H1 (cell line): ENCODE measurements at regions not wholly inside any gene's neighbourhood (a gene's known extent, or its start where the extent isn't known, plus 50 kb on each side); places are given as distances from the start of the nearest gene placed in this dataset.

Experiments used
- CTCF ChIA-PET: fragments of 300-600 bp; sonication (Branson Sonifier 250); formaldehyde crosslinking; loops from one replicate; lab custom pipeline; 2021; ENCODE audit not compliant: partially characterized antibody; lab: Charles Lee
- POLR2A ChIA-PET: fragments of 300-600 bp; sonication (Branson Sonifier 250); formaldehyde crosslinking; loops from one replicate; lab custom pipeline; 2021; ENCODE audit warnings: inconsistent platforms; ENCODE audit not compliant: partially characterized antibody; lab: Charles Lee
- DNase-seq, 2 experiments: peaks; one replicate each; pipeline versions ENCODE4 v3.0.0 to v3.0.0-alpha.2; 2010 to 2022; ENCODE audit warnings: low spot score in 2 of 2, low read depth in 1 of 2, mixed read lengths in 1 of 2
- FAIRE-seq: peaks from 2 replicates; lab custom pipeline; 2011; peaks lifted over from hg19 to GRCh38; lab: Jason Lieb, UNC
- H2AFZ ChIP-seq: 2 replicates; pipeline ENCODE4 v1.8.1; 2012; ENCODE audit warnings: low read length, inconsistent platforms
- H2AK5ac ChIP-seq: 2 replicates; pipeline ENCODE4 v1.6.1; 2013; ENCODE audit warnings: low read depth, low read length
- H2BK120ac ChIP-seq: replicated peaks from 2 replicates; pipeline ENCODE3; 2013; ENCODE audit warnings: low read depth, low read length, inconsistent platforms
- H2BK12ac ChIP-seq: 2 replicates; pipeline ENCODE4 v1.6.1; 2013; ENCODE audit warnings: low read depth, low read length
- H2BK15ac ChIP-seq: 2 replicates; pipeline ENCODE4 v1.6.1; 2013; ENCODE audit warnings: low read length
- H2BK20ac ChIP-seq: 2 replicates; pipeline ENCODE4 v1.6.1; 2013; ENCODE audit warnings: low read length
- H2BK5ac ChIP-seq: 2 replicates; pipeline ENCODE4 v1.6.1; 2013; ENCODE audit warnings: low read depth, low read length
- H3K14ac ChIP-seq: 2 replicates; pipeline ENCODE4 v1.6.1; 2013; ENCODE audit warnings: inconsistent platforms; ENCODE audit not compliant: insufficient read length
- H3K18ac ChIP-seq: 2 replicates; pipeline ENCODE4 v1.6.1; 2013; ENCODE audit warnings: low read length; ENCODE audit errors: extremely low read depth
- H3K23ac ChIP-seq: 2 replicates; pipeline ENCODE4 v1.6.1; 2013; ENCODE audit warnings: inconsistent platforms; ENCODE audit not compliant: insufficient read length
- H3K23me2 ChIP-seq: 2 replicates; pipeline ENCODE4 v1.6.1; 2013; ENCODE audit warnings: low read depth, low read length
- H3K27ac ChIP-seq: 2 replicates; pipeline ENCODE4 v1.6.1; 2011; ENCODE audit warnings: low read depth, low read length, inconsistent platforms
- H3K27me3 ChIP-seq, 4 experiments: replicated peaks in 1 of 4; 1 replicate in 1 of 4; 2 replicates in 3 of 4; pipeline versions ENCODE4 v1.6.1 to v1.8.1; 2011 to 2013; ENCODE audit warnings: low read length in 3 of 4, mild to moderate bottlenecking in 3 of 4, inconsistent platforms in 2 of 4, mixed read lengths in 2 of 4, moderate library complexity in 1 of 4; ENCODE audit not compliant: control insufficient read depth in 3 of 4, insufficient read depth in 3 of 4; ENCODE audit errors: extremely low read depth in 1 of 4
- H3K36me3 ChIP-seq, 4 experiments: 2 replicates each; pipeline versions ENCODE4 v1.6.1 to v1.8.1; 2011 to 2013; ENCODE audit warnings: mild to moderate bottlenecking in 4 of 4, low read length in 3 of 4, moderate library complexity in 2 of 4, control low read depth in 1 of 4, inconsistent platforms in 1 of 4; ENCODE audit not compliant: insufficient read depth in 4 of 4, control insufficient read depth in 2 of 4
- H3K4ac ChIP-seq: replicated peaks from 2 replicates; pipeline ENCODE3; 2013; ENCODE audit warnings: low read length, low read depth, mixed read lengths, inconsistent platforms; ENCODE audit not compliant: insufficient read length
- H3K4me1 ChIP-seq, 4 experiments: replicated peaks in 1 of 4; 1 replicate in 1 of 4; 2 replicates in 3 of 4; pipeline versions ENCODE4 v1.6.1 to v1.8.1; 2011 to 2013; ENCODE audit warnings: low read length in 3 of 4, inconsistent platforms in 2 of 4, mixed read lengths in 1 of 4; ENCODE audit not compliant: insufficient read depth in 4 of 4, control insufficient read depth in 3 of 4
- H3K4me2 ChIP-seq, 2 experiments: 2 replicates each; pipeline versions ENCODE4 v1.6.1 to v1.8.1; 2011 to 2013; ENCODE audit warnings: low read depth in 2 of 2, low read length in 2 of 2, control low read depth in 1 of 2, inconsistent platforms in 1 of 2, mild to moderate bottlenecking in 1 of 2; ENCODE audit not compliant: insufficient read depth in 1 of 2
- H3K4me3 ChIP-seq, 4 experiments: fragments of 200-600, 300-600 bp in 1 of 4; sonication (generic), shearing (Covaris generic), sonication (Bioruptor Twin) in 1 of 4; 2 replicates each; pipeline versions ENCODE4 v1.5.1 to v1.8.1; 2011 to 2016; ENCODE audit warnings: low read length in 4 of 4, low read depth in 3 of 4, control low read depth in 2 of 4, inconsistent platforms in 2 of 4, mild to moderate bottlenecking in 2 of 4, mixed read lengths in 1 of 4, moderate library complexity in 1 of 4; ENCODE audit not compliant: insufficient read depth in 2 of 4; ENCODE audit errors: extremely low read depth in 1 of 4
- H3K56ac ChIP-seq: replicated peaks from 2 replicates; pipeline ENCODE3; 2013; ENCODE audit warnings: low read depth, mild to moderate bottlenecking, mixed read lengths, low read length, inconsistent platforms; ENCODE audit not compliant: insufficient read length
- H3K79me1 ChIP-seq: 2 replicates; pipeline ENCODE4 v1.6.1; 2013; ENCODE audit warnings: low read depth, low read length, control low read depth
- H3K79me2 ChIP-seq, 2 experiments: 2 replicates each; pipeline versions ENCODE4 v1.6.1 to v1.8.1; 2012 to 2013; ENCODE audit warnings: low read length in 2 of 2, mild to moderate bottlenecking in 2 of 2, inconsistent platforms in 1 of 2; ENCODE audit not compliant: insufficient read depth in 2 of 2, control insufficient read depth in 1 of 2
- H3K9ac ChIP-seq, 4 experiments: replicated peaks in 1 of 4; 1 replicate in 1 of 4; 2 replicates in 3 of 4; pipeline versions ENCODE4 v1.6.1 to v1.8.1; 2011 to 2013; ENCODE audit warnings: low read depth in 3 of 4, low read length in 3 of 4, control low read depth in 2 of 4, mild to moderate bottlenecking in 2 of 4, moderate library complexity in 2 of 4, inconsistent platforms in 1 of 4; ENCODE audit errors: extremely low read depth in 1 of 4
- H3K9me3 ChIP-seq, 2 experiments: 2 replicates each; pipeline versions ENCODE4 v1.6.1 to v1.8.1; 2012 to 2013; ENCODE audit warnings: mild to moderate bottlenecking in 2 of 2, moderate library complexity in 2 of 2, control low read depth in 1 of 2, inconsistent platforms in 1 of 2, low read depth in 1 of 2, low read length in 1 of 2, mixed read lengths in 1 of 2; ENCODE audit not compliant: insufficient read depth in 2 of 2
- H4K20me1 ChIP-seq, 2 experiments: replicated peaks in 1 of 2; 2 replicates each; pipeline versions ENCODE3 to v1.8.1; 2011 to 2013; ENCODE audit warnings: inconsistent platforms in 2 of 2, low read length in 2 of 2, mild to moderate bottlenecking in 1 of 2; ENCODE audit not compliant: insufficient read depth in 2 of 2, control insufficient read depth in 1 of 2
- H4K5ac ChIP-seq: 2 replicates; pipeline ENCODE4 v1.6.1; 2013; ENCODE audit warnings: low read length, low read depth, mixed read lengths, inconsistent platforms; ENCODE audit not compliant: insufficient read length
- H4K8ac ChIP-seq: 2 replicates; pipeline ENCODE4 v1.8.0; 2013; ENCODE audit warnings: mild to moderate bottlenecking, moderate library complexity, low read length, inconsistent platforms; ENCODE audit not compliant: insufficient read depth; ENCODE audit errors: extremely low read depth
- H4K91ac ChIP-seq: replicated peaks from 2 replicates; pipeline ENCODE3; 2013; ENCODE audit warnings: low read length, mixed read lengths, inconsistent platforms; ENCODE audit not compliant: insufficient read length
- BRCA1 ChIP-seq: IDR thresholded peaks from 2 replicates; pipeline ENCODE4 v1.6.1; 2012; ENCODE audit warnings: low read depth, low read length, improper control_type of control experiment
- CTBP2 ChIP-seq: IDR thresholded peaks from 2 replicates; pipeline ENCODE4 v1.7.0; 2011; ENCODE audit warnings: borderline replicate concordance, mild to moderate bottlenecking, moderate library complexity, mixed read lengths, low read length; ENCODE audit not compliant: insufficient read depth, insufficient read length
- CTCF ChIP-seq, 3 experiments: IDR thresholded peaks; 1 replicate in 2 of 3; 2 replicates in 1 of 3; pipeline versions ENCODE4 v1.5.1 to v1.6.1; 2011; ENCODE audit warnings: low read length in 3 of 3, mild to moderate bottlenecking in 3 of 3, inconsistent platforms in 2 of 3, low read depth in 1 of 3, moderate library complexity in 1 of 3; ENCODE audit not compliant: insufficient read depth in 1 of 3; ENCODE audit errors: control extremely low read depth in 1 of 3
- GABPA ChIP-seq: IDR thresholded peaks from 2 replicates; pipeline ENCODE4 v1.6.1; 2011; ENCODE audit warnings: mild to moderate bottlenecking, low read length, moderate library complexity, borderline replicate concordance; ENCODE audit not compliant: insufficient read depth
- MAFK ChIP-seq: IDR thresholded peaks from 2 replicates; pipeline ENCODE4 v1.6.1; 2012; ENCODE audit warnings: low read depth, mild to moderate bottlenecking, improper control_type of control experiment, low read length
- POU5F1 ChIP-seq: IDR thresholded peaks from 2 replicates; pipeline ENCODE4 v1.6.1; 2011; ENCODE audit warnings: low read depth, mild to moderate bottlenecking, low read length, moderate library complexity
- WGBS, 2 experiments: shearing (Covaris generic) in 1 of 2; methylation state at CpG; one replicate each; pipeline versions ENCODE4 v1.1.6 to v1.1.7; 2013 to 2015; ENCODE audit warnings: low lambda C conversion rate in 2 of 2, mixed read lengths in 2 of 2, inconsistent platforms in 1 of 2, low coverage in 1 of 2, missing lambda C conversion rate in 1 of 2; ENCODE audit not compliant: insufficient replicate concordance in 2 of 2, insufficient coverage in 1 of 2, insufficient read length in 1 of 2; ENCODE audit errors: extremely low coverage in 1 of 2, missing lambda C conversion rate in 1 of 2; 5-methylcytosine and 5-hydroxymethylcytosine counted together

- Histone ChIP-seq H4K5ac (no peak overlapping the region), H3K36me3 (no peaks in the 10 kb centered on the region), H3K4me3 (no peak overlapping the region), H2BK15ac (no peak overlapping the region), H2BK120ac (no peak overlapping the region), H3K4ac (no peak overlapping the region), H3K4me1 (no peaks in the 10 kb centered on the region), H3K79me1 (no peaks in the 10 kb centered on the region), H4K91ac (no peak overlapping the region), H3K14ac (no peak overlapping the region), H3K18ac (no peak overlapping the region), H3K9me3 (no peaks in the 10 kb centered on the region), H3K79me2 (no peaks in the 10 kb centered on the region), H4K8ac (no peak overlapping the region), H2AK5ac (no peak overlapping the region), H2BK20ac (no peak overlapping the region), H2AFZ (no peak overlapping the region), H3K23ac (no peak overlapping the region), H2BK5ac (no peak overlapping the region), H3K27ac (no peak overlapping the region), H3K9ac (no peak overlapping the region), H4K20me1 (no peaks in the 10 kb centered on the region), H3K27me3 (no peaks in the 10 kb centered on the region), H3K56ac (no peak overlapping the region), H3K4me2 (no peak overlapping the region), H3K23me2 (no peaks in the 10 kb centered on the region; the same call in 1 of the 2 replicates), H2BK12ac (no peak overlapping the region)
- FAIRE-seq (no peak), DNase-seq (no peak)
- ChIA-PET POLR2A (no interaction called here), CTCF (interaction anchor here (0.9 to 1.4 kb wide), 2 partner anchors 37 to 356 kb away, joined by 3 to 4 read pairs; no protein-coding TSS in a partner anchor)
- WGBS, 2 experiments: 68% methylated on average over 4 of the region's 4 CpGs; no CpG with 5 or more reads in 1 of the 2 experiments
- TF ChIP-seq GABPA (no peak), BRCA1 (no peak), CTBP2 (no peak), CTCF (IDR thresholded peaks at IDR 0.05; ENCODE audit: control extremely low read depth in 1 of 3, insufficient read depth in 1 of 3, low read depth in 1 of 3, low read length in 3 of 3) (no peak), POU5F1 (no peak), MAFK (no peak)
These were observed 235.9 kb downstream of the KLF6 start for GRCh38 chr10:3549118-3549517.
